IPS DF 19.7 (cell line): ENCODE measurements at regions not wholly inside any gene's neighbourhood (a gene's known extent, or its start where the extent isn't known, plus 50 kb on each side); places are given as distances from the start of the nearest gene placed in this dataset.

Experiments used
- DNase-seq: peaks from one replicate; pipeline ENCODE4 v3.0.0-alpha.2; 2013; ENCODE audit warnings: low read depth, low spot score

- no peak for DNase-seq
Observed at GRCh38 chr12:126558810-126559209, 1493.6 kb downstream of the AACS start.

GRCh38 chr12:126567016-126567415 is 1501.8 kb downstream of the AACS start:
- no peak for DNase-seq

- DNase-seq: no peak
Observed at GRCh38 chr12:126569706-126570105, 1504.5 kb downstream of the AACS start.

- no peak for DNase-seq
Observed at GRCh38 chr12:126570566-126570965, 1505.3 kb downstream of the AACS start.

- no peak for DNase-seq
Observed at GRCh38 chr12:126572170-126572569, 1506.9 kb downstream of the AACS start.

- no peak for DNase-seq
Observed at GRCh38 chr12:126581655-126582054, 1516.4 kb downstream of the AACS start.

- no peak for DNase-seq
Observed at GRCh38 chr12:126582231-126582630, 1517.0 kb downstream of the AACS start.

- DNase-seq: no peak
Observed at GRCh38 chr12:126588586-126589249, 1523.5 kb downstream of the AACS start.

GRCh38 chr12:126591533-126591932 is 1526.3 kb downstream of the AACS start:
- DNase-seq: no peak

- no peak for DNase-seq
Observed at GRCh38 chr12:126601184-126602170, 1536.2 kb downstream of the AACS start.

- DNase-seq: no peak
Observed at GRCh38 chr12:126602612-126603011, 1537.4 kb downstream of the AACS start.

GRCh38 chr12:126607157-126607556 is 1541.9 kb downstream of the AACS start:
- DNase-seq: no peak

- DNase-seq: no peak
Observed at GRCh38 chr12:126607867-126608266, 1542.6 kb downstream of the AACS start.

GRCh38 chr12:126608607-126609175 is 1543.5 kb downstream of the AACS start:
- no peak for DNase-seq

GRCh38 chr12:126616441-126616840 is 1551.2 kb downstream of the AACS start:
- no peak for DNase-seq

GRCh38 chr12:126617312-126617711 is 1552.1 kb downstream of the AACS start:
- no peak for DNase-seq

GRCh38 chr12:126627596-126627995 is 1562.4 kb downstream of the AACS start:
- DNase-seq: no peak

- DNase-seq: no peak
Observed at GRCh38 chr12:126636821-126637220, 1571.6 kb downstream of the AACS start.

GRCh38 chr12:126644236-126645020 is 1579.2 kb downstream of the AACS start:
- DNase-seq: no peak

GRCh38 chr12:126648074-126648473 is 1582.8 kb downstream of the AACS start:
- DNase-seq: no peak

GRCh38 chr12:126651133-126651532 is 1585.9 kb downstream of the AACS start:
- DNase-seq: no peak
